IMR-90 (cell line): ENCODE measurements at regions not wholly inside any gene's neighbourhood (a gene's known extent, or its start where the extent isn't known, plus 50 kb on each side); places are given as distances from the start of the nearest gene placed in this dataset.

Experiments
- ATAC-seq: fragments of 200-7000 bp; cut with Tn5 transposase; 2 replicates; pipeline ENCODE4 v1.9.1; 2020; ENCODE audit warnings: low read depth, mild to moderate bottlenecking, moderate library complexity
- BruUV-seq: library from RNA; stranded (reverse); fragments of 400-500 nt; replicated peaks from 2 replicates; lab custom pipeline; 2021; lab: Mats Ljungman, UMichigan
- CTCF ChIA-PET: fragments of 300-600 bp; formaldehyde crosslinking; extraction: SDS; loops from one replicate; lab custom pipeline; 2021; ENCODE audit warnings: antibody characterized with exemption; lab: Yijun Ruan, JAX
- POLR2A ChIA-PET: fragments of 300-600 bp; sonication (Branson Sonifier 250); formaldehyde crosslinking; loops from one replicate; lab custom pipeline; 2022; ENCODE audit warnings: antibody characterized with exemption; ENCODE audit not compliant: unreplicated experiment; lab: Charles Lee
- DNase-seq: peaks from one replicate; pipeline ENCODE4 v3.0.0; 2013
- H2AFZ ChIP-seq: replicated peaks from 2 replicates; pipeline ENCODE3; 2013; ENCODE audit warnings: low read length, mild to moderate bottlenecking; ENCODE audit not compliant: poor library complexity
- H2AK5ac ChIP-seq: 2 replicates; pipeline ENCODE4 v1.6.1; 2013; ENCODE audit warnings: low read depth, low read length, inconsistent platforms
- H2AK9ac ChIP-seq: replicated peaks from 2 replicates; pipeline ENCODE3; 2013; ENCODE audit warnings: mild to moderate bottlenecking, low read depth, low read length, moderate library complexity; ENCODE audit not compliant: poor library complexity
- H2BK120ac ChIP-seq: 2 replicates; pipeline ENCODE4 v1.6.1; 2013; ENCODE audit warnings: low read depth, low read length, inconsistent platforms
- H2BK15ac ChIP-seq: 3 replicates; pipeline ENCODE4 v1.6.1; 2013; ENCODE audit warnings: low read depth, low read length, inconsistent platforms
- H2BK20ac ChIP-seq: 2 replicates; pipeline ENCODE4 v1.6.1; 2013; ENCODE audit warnings: low read depth, mild to moderate bottlenecking, inconsistent platforms, low read length, moderate library complexity
- H2BK5ac ChIP-seq: 2 replicates; pipeline ENCODE4 v1.6.1; 2013; ENCODE audit warnings: mild to moderate bottlenecking, low read depth, low read length, inconsistent platforms; ENCODE audit not compliant: poor library complexity, severe bottlenecking
- H3K14ac ChIP-seq: replicated peaks from 2 replicates; pipeline ENCODE4 v1.6.1; 2013; ENCODE audit warnings: low read depth, low read length, inconsistent platforms
- H3K18ac ChIP-seq: 2 replicates; pipeline ENCODE4 v1.6.1; 2013; ENCODE audit warnings: low read depth, low read length, control low read depth
- H3K23ac ChIP-seq: 2 replicates; pipeline ENCODE4 v1.6.1; 2013; ENCODE audit warnings: low read depth, low read length, inconsistent platforms
- H3K27ac ChIP-seq: 2 replicates; pipeline ENCODE4 v1.5.1; 2013; ENCODE audit warnings: mild to moderate bottlenecking, control low read depth, low read length; ENCODE audit not compliant: insufficient read depth
- H3K27me3 ChIP-seq: 2 replicates; pipeline ENCODE4 v1.6.1; 2013; ENCODE audit warnings: low read length; ENCODE audit not compliant: control insufficient read depth, insufficient read depth
- H3K36me3 ChIP-seq: 2 replicates; pipeline ENCODE4 v1.6.1; 2013; ENCODE audit warnings: low read length, mixed read lengths; ENCODE audit not compliant: control insufficient read depth, insufficient read depth
- H3K4ac ChIP-seq: 2 replicates; pipeline ENCODE4 v1.6.1; 2013; ENCODE audit warnings: low read depth, low read length, inconsistent platforms
- H3K4me1 ChIP-seq: 2 replicates; pipeline ENCODE4 v1.6.1; 2013; ENCODE audit warnings: low read length, mixed read lengths; ENCODE audit not compliant: control insufficient read depth, insufficient read depth
- H3K4me2 ChIP-seq: 2 replicates; pipeline ENCODE4 v1.6.1; 2013; ENCODE audit warnings: low read depth, mild to moderate bottlenecking, control low read depth, low read length, moderate library complexity
- H3K4me3 ChIP-seq: 2 replicates; pipeline ENCODE4 v1.5.1; 2013; ENCODE audit warnings: low read depth, mild to moderate bottlenecking, control low read depth, low read length, moderate library complexity; ENCODE audit not compliant: insufficient read depth
- H3K56ac ChIP-seq: 2 replicates; pipeline ENCODE4 v1.6.1; 2013; ENCODE audit warnings: low read length, inconsistent platforms; ENCODE audit not compliant: insufficient read depth; ENCODE audit errors: extremely low read depth
- H3K79me1 ChIP-seq, 2 experiments: 2 replicates each; pipeline ENCODE4 v1.6.1; 2013; ENCODE audit warnings: low read length in 2 of 2, inconsistent platforms in 1 of 2, low read depth in 1 of 2
- H3K9ac ChIP-seq: 2 replicates; pipeline ENCODE4 v1.6.1; 2013; ENCODE audit warnings: low read depth, low read length, control low read depth
- H3K9me1 ChIP-seq: 2 replicates; pipeline ENCODE4 v1.6.1; 2013; ENCODE audit warnings: low read length, inconsistent platforms; ENCODE audit not compliant: insufficient read depth
- H3K9me3 ChIP-seq: 2 replicates; pipeline ENCODE4 v1.6.1; 2013; ENCODE audit warnings: low read length; ENCODE audit not compliant: control insufficient read depth, insufficient read depth
- H4K20me1 ChIP-seq: 2 replicates; pipeline ENCODE4 v1.6.1; 2013; ENCODE audit warnings: low read length, inconsistent platforms; ENCODE audit not compliant: insufficient read depth
- H4K5ac ChIP-seq: 2 replicates; pipeline ENCODE4 v1.6.1; 2013; ENCODE audit warnings: mild to moderate bottlenecking, low read depth, low read length, control low read depth
- H4K8ac ChIP-seq, 2 experiments: 2 replicates each; pipeline ENCODE4 v1.6.1; 2013; ENCODE audit warnings: low read depth in 2 of 2, low read length in 2 of 2, control low read depth in 1 of 2, inconsistent platforms in 1 of 2
- H4K91ac ChIP-seq: 2 replicates; pipeline ENCODE4 v1.6.1; 2013; ENCODE audit warnings: low read depth, low read length, inconsistent platforms; ENCODE audit not compliant: insufficient read depth
- BHLHE40 ChIP-seq: fragments of 150-350 bp; IDR thresholded peaks from 2 replicates; pipeline ENCODE4 v1.6.1; 2016; ENCODE audit warnings: mild to moderate bottlenecking, low read depth, low read length
- CEBPB ChIP-seq: IDR thresholded peaks from 2 replicates; pipeline ENCODE4 v1.6.1; 2012; ENCODE audit warnings: low read depth, low read length, improper control_type of control experiment
- CHD1 ChIP-seq: IDR thresholded peaks from 2 replicates; pipeline ENCODE4 v1.6.1; 2012; ENCODE audit warnings: low read depth, low read length, improper control_type of control experiment
- CTCF ChIP-seq: conservative IDR thresholded peaks from 2 replicates; pipeline ENCODE4 v1.5.1; 2012; ENCODE audit warnings: mild to moderate bottlenecking, low read depth, low read length, improper control_type of control experiment
- ELK1 ChIP-seq: fragments of 150-350 bp; IDR thresholded peaks from 2 replicates; pipeline ENCODE4 v1.6.1; 2016; ENCODE audit warnings: low read depth, mild to moderate bottlenecking, low read length, moderate library complexity, borderline replicate concordance
- FOS ChIP-seq: fragments of 150-350 bp; IDR thresholded peaks from 2 replicates; pipeline ENCODE4 v1.6.1; 2016; ENCODE audit warnings: low read depth, low read length
- MAZ ChIP-seq: IDR thresholded peaks from 2 replicates; pipeline ENCODE4 v1.6.1; 2012; ENCODE audit warnings: low read depth, mild to moderate bottlenecking, low read length, improper control_type of control experiment, moderate library complexity, borderline replicate concordance
- MXI1 ChIP-seq: IDR thresholded peaks from 2 replicates; pipeline ENCODE4 v1.6.1; 2012; ENCODE audit warnings: low read depth, mild to moderate bottlenecking, low read length, moderate library complexity, borderline replicate concordance
- NFE2L2 ChIP-seq: fragments of 150-350 bp; IDR thresholded peaks from 2 replicates; pipeline ENCODE4 v1.6.1; 2016; ENCODE audit warnings: low read depth, mild to moderate bottlenecking, low read length
- POLR2A ChIP-seq: IDR thresholded peaks from 2 replicates; pipeline ENCODE4 v1.6.1; 2012; ENCODE audit warnings: mild to moderate bottlenecking, low read depth, low read length
- RAD21 ChIP-seq: IDR thresholded peaks from 2 replicates; pipeline ENCODE4 v1.6.1; 2012; ENCODE audit warnings: low read length, improper control_type of control experiment
- RCOR1 ChIP-seq: IDR thresholded peaks from 2 replicates; pipeline ENCODE4 v1.6.1; 2012; ENCODE audit warnings: mild to moderate bottlenecking, low read length, improper control_type of control experiment; ENCODE audit not compliant: insufficient replicate concordance
- SMC3 ChIP-seq: fragments of 150-350 bp; IDR thresholded peaks from 2 replicates; pipeline ENCODE4 v1.6.1; 2016; ENCODE audit warnings: low read depth, mild to moderate bottlenecking, antibody characterized with exemption, low read length, moderate library complexity
- USF2 ChIP-seq: fragments of 150-350 bp; IDR thresholded peaks from 2 replicates; pipeline ENCODE4 v1.6.1; 2017; ENCODE audit warnings: mild to moderate bottlenecking, antibody characterized with exemption, low read length, low read depth
- WGBS, 2 experiments: methylation state at CpG; one replicate each; pipeline versions ENCODE4 v1.1.5 to v1.1.7; 2013; ENCODE audit warnings: missing lambda C conversion rate in 2 of 2; ENCODE audit not compliant: insufficient read length in 1 of 2; ENCODE audit errors: extremely low coverage in 2 of 2; 5-methylcytosine and 5-hydroxymethylcytosine counted together
- dilution Hi-C: fragments of 300-500 bp; cut with HindIII; formaldehyde crosslinking; loops from one replicate; pipeline ENCODE4 v1.14.3; 2018; ENCODE audit warnings: low sequenced_read_pairs; ENCODE audit not compliant: unreplicated experiment
- in situ Hi-C: fragments of 300-500 bp; cut with MboI; formaldehyde crosslinking; loops from 3 replicates; pipeline ENCODE4 v1.14.3; 2019; ENCODE audit warnings: low sequenced_read_pairs, inconsistent platforms, mixed read lengths
- intact Hi-C: fragments of 100-400 bp; cut with micrococcal nuclease; formaldehyde crosslinking; loops from 2 replicates; pipeline ENCODE4 v1.10.0; 2022

GRCh38 chr12:73902260-73902659 is 635.4 kb upstream of the ATXN7L3B start:
- no peak for ATAC-seq
- TF ChIP-seq CEBPB: no peak
- no peak for TF ChIP-seq MAZ
- TF ChIP-seq RCOR1: no peak
- no peak for TF ChIP-seq RAD21
- TF ChIP-seq CHD1: no peak
- no peak for TF ChIP-seq NFE2L2
- no peak for TF ChIP-seq CTCF
- no peak for TF ChIP-seq ELK1
- TF ChIP-seq MXI1: no peak
- no peak for TF ChIP-seq USF2
- TF ChIP-seq FOS: no peak
- no peak for TF ChIP-seq SMC3
- no peak for TF ChIP-seq POLR2A
- no peak for TF ChIP-seq BHLHE40
- Histone ChIP-seq H4K8ac (no peak overlapping the region), H3K27me3 (no peaks in the 10 kb centered on the region), H2AFZ (no peak overlapping the region), H3K4me3 (no peak overlapping the region), H3K18ac (no peak overlapping the region), H3K9me3 (no peaks in the 10 kb centered on the region), H4K5ac (no peak overlapping the region), H2BK20ac (no peak overlapping the region), H2BK5ac (no peak overlapping the region), H3K36me3 (no peaks in the 10 kb centered on the region), H2BK15ac (no peak overlapping the region), H3K9ac (no peak overlapping the region), H2AK9ac (no peak overlapping the region), H3K4me2 (no peak overlapping the region), H2AK5ac (no peak overlapping the region), H3K79me1 (no peaks in the 10 kb centered on the region), H2BK120ac (no peak overlapping the region), H3K4ac (no peak overlapping the region), H4K91ac (no peak overlapping the region), H3K27ac (no peak overlapping the region), H3K14ac (no peak overlapping the region), H4K20me1 (no peaks in the 10 kb centered on the region), H3K9me1 (no peaks in the 10 kb centered on the region), H3K4me1 (no peaks in the 10 kb centered on the region), H3K23ac (no peak overlapping the region), H3K56ac (no peak overlapping the region)
- 40% methylated on average over 1 of the region's 2 CpGs; no CpG with 5 or more reads in 1 of the 2 experiments for WGBS, 2 experiments
- no TSS peak for BruUV-seq
- intact Hi-C loops: no loop called here
- ChIA-PET POLR2A (no interaction called here), CTCF (no interaction called here)
- dilution Hi-C loops: no loop called here
- no peak for DNase-seq
- in situ Hi-C loops: no loop called here
